ENCODE measurements at regions not wholly inside any gene's neighbourhood (a gene's known extent, or its start where the extent isn't known, plus 50 kb on each side); places are given as distances from the start of the nearest gene placed in this dataset.
A peak's percentile ranks its signal among the peaks of the same experiment; 100 is the strongest.

GRCh38 chr3:191873736-191874135, 412.8 kb downstream of the PYDC2 start:
- H3K9me3 ChIP-seq (ENCODE audit: low read depth), result no peaks in the 10 kb centered on the region
- H2AFZ ChIP-seq (replicated peaks), result peak overlapping the region; percentile 66
- H3K27ac ChIP-seq, result no peak overlapping the region
- H3K27me3 ChIP-seq, result no peaks in the 10 kb centered on the region
- H3K4me3 ChIP-seq, result no peak overlapping the region
- Mint-ChIP-seq H3K4me3 (no peak overlapping the region), H3K4me1 (peaks cover 22% of the 10 kb centered on the region), H3K36me3 (no peaks in the 10 kb centered on the region), H3K27me3 (ENCODE audit: insufficient read depth, low read depth) (peaks cover 6% of the 10 kb centered on the region), H3K27ac (no peak overlapping the region), H3K9me3 (peaks cover 2% of the 10 kb centered on the region)
- H4K20me1 ChIP-seq (ENCODE audit: low read depth), result no peaks in the 10 kb centered on the region
- H3K79me2 ChIP-seq (ENCODE audit: low read depth), result no peaks in the 10 kb centered on the region
- H3K36me3 ChIP-seq, result no peaks in the 10 kb centered on the region
- no peak for DNase-seq (ENCODE audit: low spot score)
- peaks cover 15% of the 10 kb centered on the region for H3F3A ChIP-seq (ENCODE audit: low read depth)
- H3K4me2 ChIP-seq, result no peak overlapping the region
- peaks cover 16% of the 10 kb centered on the region for H3K4me1 ChIP-seq
- no peak overlapping the region for H3K9ac ChIP-seq
- no peak for TF ChIP-seq CTCF (IDR thresholded peaks at IDR 0.05)
- TF ChIP-seq EZH2 (IDR thresholded peaks at IDR 0.05), result no peak
- TF ChIP-seq EZH2phosphoT487 (IDR thresholded peaks at IDR 0.05), result no peak

GRCh38 chr3:191882289-191882688, 421.3 kb downstream of the PYDC2 start:
- H3K36me3 ChIP-seq, result no peaks in the 10 kb centered on the region
- H3K4me3 Mint-ChIP-seq, result no peak overlapping the region
- H3K36me3 Mint-ChIP-seq, result peaks cover 1% of the 10 kb centered on the region
- H3K79me2 ChIP-seq (ENCODE audit: low read depth), result no peaks in the 10 kb centered on the region
- H3K27me3 Mint-ChIP-seq (ENCODE audit: insufficient read depth, low read depth), result no peaks in the 10 kb centered on the region
- no peaks in the 10 kb centered on the region for H3F3A ChIP-seq (ENCODE audit: low read depth)
- H4K20me1 ChIP-seq (ENCODE audit: low read depth), result no peaks in the 10 kb centered on the region
- no peak overlapping the region for H3K4me2 ChIP-seq
- H3K27ac ChIP-seq, result no peak overlapping the region
- no peak overlapping the region for H2AFZ ChIP-seq (replicated peaks)
- peaks cover under 1% of the 10 kb centered on the region for H3K9me3 Mint-ChIP-seq
- TF ChIP-seq CTCF (IDR thresholded peaks at IDR 0.05) (no peak), EZH2phosphoT487 (IDR thresholded peaks at IDR 0.05) (no peak), EZH2 (IDR thresholded peaks at IDR 0.05) (no peak)
- H3K4me1 ChIP-seq, result no peaks in the 10 kb centered on the region
- peaks cover 13% of the 10 kb centered on the region for H3K4me1 Mint-ChIP-seq
- no peak overlapping the region for H3K9ac ChIP-seq
- no peaks in the 10 kb centered on the region for H3K9me3 ChIP-seq (ENCODE audit: low read depth)
- H3K27me3 ChIP-seq, result no peaks in the 10 kb centered on the region
- no peak overlapping the region for H3K4me3 ChIP-seq
- no peak for DNase-seq (ENCODE audit: low spot score)
- H3K27ac Mint-ChIP-seq, result no peak overlapping the region

- no peak overlapping the region for H3K4me2 ChIP-seq
- no peaks in the 10 kb centered on the region for H3K4me1 ChIP-seq
- H3K9me3 ChIP-seq (ENCODE audit: low read depth), result no peaks in the 10 kb centered on the region
- H3K36me3 ChIP-seq, result no peaks in the 10 kb centered on the region
- Mint-ChIP-seq H3K27ac (no peak overlapping the region), H3K4me1 (peaks cover 17% of the 10 kb centered on the region), H3K9me3 (no peaks in the 10 kb centered on the region), H3K27me3 (ENCODE audit: insufficient read depth, low read depth) (no peaks in the 10 kb centered on the region), H3K4me3 (no peak overlapping the region), H3K36me3 (peaks cover 1% of the 10 kb centered on the region)
- H3K27ac ChIP-seq, result no peak overlapping the region
- H3K9ac ChIP-seq, result no peak overlapping the region
- H3K4me3 ChIP-seq, result no peak overlapping the region
- TF ChIP-seq EZH2 (IDR thresholded peaks at IDR 0.05) (no peak), CTCF (IDR thresholded peaks at IDR 0.05) (no peak), EZH2phosphoT487 (IDR thresholded peaks at IDR 0.05) (no peak)
- H2AFZ ChIP-seq (replicated peaks), result no peak overlapping the region
- H4K20me1 ChIP-seq (ENCODE audit: low read depth), result no peaks in the 10 kb centered on the region
- H3K79me2 ChIP-seq (ENCODE audit: low read depth), result no peaks in the 10 kb centered on the region
- H3K27me3 ChIP-seq, result no peaks in the 10 kb centered on the region
- no peak for DNase-seq (ENCODE audit: low spot score)
- H3F3A ChIP-seq (ENCODE audit: low read depth), result no peaks in the 10 kb centered on the region
Measured at GRCh38 chr3:191884132-191884531, 423.2 kb downstream of the PYDC2 start.

Data from neural progenitor cell (in vitro differentiated cells).